Omental fat pad (tissue), 1 donor: ENCODE measurements at regions not wholly inside any gene's neighbourhood (a gene's known extent, or its start where the extent isn't known, plus 50 kb on each side); places are given as distances from the start of the nearest gene placed in this dataset. TPM values are rescaled to one million over a fixed set of nuclear protein-coding genes. Genes with fewer than 3 reads are reported as not detected.

Experiments used
- small RNA-seq: library from RNA; depleted of rRNA; stranded (forward); fragments of <200 nt; gene quantifications from one replicate; pipeline ENCODE3, GENCODE V24; 2016

Small RNA genes in the stretch of these regions (small RNA-seq; reads per million reads assigned to genes)
- gene RF00019 = not detected
